Neutrophil (primary cell): ENCODE measurements at regions not wholly inside any gene's neighbourhood (a gene's known extent, or its start where the extent isn't known, plus 50 kb on each side); places are given as distances from the start of the nearest gene placed in this dataset.

Experiments used
- H3K27ac ChIP-seq: fragments of 200-600 bp; sonication (generic); 2 replicates; pipeline ENCODE4 v1.5.1; 2016; ENCODE audit warnings: mild to moderate bottlenecking, moderate library complexity
- H3K27me3 ChIP-seq: fragments of 200-600 bp; sonication (generic); 2 replicates; pipeline ENCODE4 v1.6.0; 2016; ENCODE audit warnings: mild to moderate bottlenecking
- H3K36me3 ChIP-seq: fragments of 200-600 bp; sonication (generic); 2 replicates; pipeline ENCODE4 v1.5.1; 2017
- H3K4me1 ChIP-seq, 2 experiments: fragments of 200-600 bp in 1 of 2; sonication (generic) in 1 of 2; 1 replicate in 1 of 2; 2 replicates in 1 of 2; pipeline versions ENCODE4 v1.5.1 to v1.6.1; 2013 to 2016; ENCODE audit warnings: low read depth in 1 of 2, low read length in 1 of 2, mild to moderate bottlenecking in 1 of 2, moderate library complexity in 1 of 2; ENCODE audit not compliant: control insufficient read depth in 1 of 2, insufficient read depth in 1 of 2
- H3K4me3 ChIP-seq, 2 experiments: fragments of 200-600 bp in 1 of 2; sonication (generic) in 1 of 2; 1 replicate in 1 of 2; 2 replicates in 1 of 2; pipeline ENCODE4 v1.5.1; 2013 to 2016; ENCODE audit warnings: low read depth in 1 of 2, low read length in 1 of 2, mild to moderate bottlenecking in 1 of 2, moderate library complexity in 1 of 2
- H3K9me3 ChIP-seq: fragments of 200-600 bp; sonication (generic); 2 replicates; pipeline ENCODE4 v1.5.1; 2016
- CTCF ChIP-seq: fragments of 200-600 bp; sonication (generic); IDR thresholded peaks from 2 replicates; pipeline ENCODE4 v1.5.1; 2016; ENCODE audit warnings: antibody characterized with exemption

DNA sequence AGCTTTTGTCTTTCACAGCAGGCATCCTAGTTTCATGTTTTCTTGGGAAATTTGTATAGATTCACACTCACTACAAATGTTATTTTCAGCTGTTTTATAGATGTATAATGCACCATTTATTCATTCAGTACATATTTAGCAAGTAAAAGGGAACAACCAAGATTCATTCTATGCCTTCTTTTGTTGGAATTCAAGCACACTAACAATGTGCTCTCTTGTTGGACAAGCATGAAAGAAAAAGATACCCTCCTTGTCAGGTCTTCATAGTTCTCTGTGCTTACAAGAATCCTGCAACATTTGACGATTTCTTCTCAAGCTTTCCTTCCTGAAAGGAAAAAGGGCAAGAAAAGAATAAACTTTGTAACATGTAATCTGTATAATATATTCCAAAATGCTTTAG, 456.0 kb downstream of the USP25 start:
- no peaks in the 10 kb centered on the region for H3K9me3 ChIP-seq
- no peaks in the 10 kb centered on the region for H3K27me3 ChIP-seq
- no peak overlapping the region for H3K27ac ChIP-seq
- H3K4me1 ChIP-seq, result no peaks in the 10 kb centered on the region
- no peak overlapping the region for H3K4me3 ChIP-seq
- H3K36me3 ChIP-seq, result no peaks in the 10 kb centered on the region
- TF ChIP-seq CTCF, result no peak

DNA sequence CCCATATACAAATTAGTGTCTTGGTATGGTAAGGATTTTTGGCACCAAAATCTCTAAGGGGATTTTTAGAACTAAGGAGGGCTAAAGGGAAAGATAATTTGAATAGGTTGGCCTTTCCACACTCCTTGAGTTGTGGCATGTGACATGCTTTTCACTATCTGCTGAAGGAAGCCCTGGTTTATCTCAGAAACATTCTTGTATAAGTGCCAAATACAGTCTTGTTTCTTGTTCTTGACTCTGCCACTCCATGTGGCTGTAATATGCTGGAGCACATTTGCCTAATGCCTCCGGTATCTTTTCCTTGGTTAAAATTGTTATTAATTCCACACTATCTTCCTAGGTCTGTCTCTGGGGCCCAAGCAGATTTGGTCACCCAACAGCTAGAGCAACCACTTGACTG, 457.0 kb downstream of the USP25 start:
- Histone ChIP-seq H3K4me3 (no peak overlapping the region), H3K4me1 (no peaks in the 10 kb centered on the region), H3K9me3 (no peaks in the 10 kb centered on the region), H3K27me3 (no peaks in the 10 kb centered on the region), H3K36me3 (no peaks in the 10 kb centered on the region), H3K27ac (no peak overlapping the region)
- no peak for TF ChIP-seq CTCF

DNA sequence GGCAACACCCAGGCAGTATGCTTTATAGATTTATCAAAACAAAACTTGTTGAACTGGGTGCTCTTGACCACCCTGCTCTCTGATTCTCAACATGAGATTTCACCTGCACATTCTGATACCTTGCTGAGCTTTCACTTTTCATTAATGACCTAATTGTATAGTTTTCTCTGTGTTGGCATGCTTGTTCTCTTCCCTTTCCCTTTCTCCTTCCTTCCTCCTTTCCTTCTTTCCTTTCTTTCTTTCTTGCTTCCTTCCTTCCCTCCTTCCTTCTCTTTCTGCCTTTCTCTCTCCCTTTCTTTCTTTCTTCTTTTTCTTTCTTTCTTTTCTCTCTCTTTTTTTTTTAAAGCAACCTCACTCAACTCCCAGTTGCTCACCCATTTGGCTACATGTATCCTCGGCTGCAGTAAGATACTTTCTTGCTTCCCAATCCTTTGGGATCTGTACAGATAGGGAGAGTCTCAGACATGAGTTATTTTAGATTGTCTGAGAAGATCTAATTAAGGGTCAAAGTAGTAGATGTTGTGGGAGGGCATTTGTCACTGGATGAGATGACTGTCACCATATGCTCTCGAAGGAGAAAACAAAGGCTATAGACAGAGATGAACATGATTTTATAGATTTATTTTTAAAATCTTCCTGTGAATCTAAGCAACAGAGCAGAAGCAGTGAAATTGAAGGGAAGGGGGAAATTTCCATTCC, 458.0 kb downstream of the USP25 start:
- no peaks in the 10 kb centered on the region for H3K9me3 ChIP-seq
- TF ChIP-seq CTCF, result no peak
- no peaks in the 10 kb centered on the region for H3K27me3 ChIP-seq
- H3K36me3 ChIP-seq, result no peaks in the 10 kb centered on the region
- H3K27ac ChIP-seq, result no peak overlapping the region
- no peak overlapping the region for H3K4me3 ChIP-seq
- no peaks in the 10 kb centered on the region for H3K4me1 ChIP-seq

- Histone ChIP-seq H3K9me3 (no peaks in the 10 kb centered on the region), H3K27ac (no peak overlapping the region), H3K4me1 (peaks cover 3 to 24% of the 10 kb centered on the region in 2 experiments), H3K36me3 (no peaks in the 10 kb centered on the region), H3K4me3 (no peak overlapping the region), H3K27me3 (peaks cover 18% of the 10 kb centered on the region)
- TF ChIP-seq CTCF, result no peak
These were observed 463.1 kb downstream of the USP25 start for GRCh38 chr21:16192902-16193301.

GRCh38 chr21:16193496-16194094, 463.8 kb downstream of the USP25 start:
- H3K27ac ChIP-seq, result no peak overlapping the region
- no peaks in the 10 kb centered on the region for H3K36me3 ChIP-seq
- peaks cover 18% of the 10 kb centered on the region for H3K27me3 ChIP-seq
- no peak for TF ChIP-seq CTCF
- peaks cover 3 to 24% of the 10 kb centered on the region in 2 experiments for H3K4me1 ChIP-seq
- no peak overlapping the region for H3K4me3 ChIP-seq
- no peaks in the 10 kb centered on the region for H3K9me3 ChIP-seq
